ENCODE measurements at regions not wholly inside any gene's neighbourhood (a gene's known extent, or its start where the extent isn't known, plus 50 kb on each side); places are given as distances from the start of the nearest gene placed in this dataset.

DNA sequence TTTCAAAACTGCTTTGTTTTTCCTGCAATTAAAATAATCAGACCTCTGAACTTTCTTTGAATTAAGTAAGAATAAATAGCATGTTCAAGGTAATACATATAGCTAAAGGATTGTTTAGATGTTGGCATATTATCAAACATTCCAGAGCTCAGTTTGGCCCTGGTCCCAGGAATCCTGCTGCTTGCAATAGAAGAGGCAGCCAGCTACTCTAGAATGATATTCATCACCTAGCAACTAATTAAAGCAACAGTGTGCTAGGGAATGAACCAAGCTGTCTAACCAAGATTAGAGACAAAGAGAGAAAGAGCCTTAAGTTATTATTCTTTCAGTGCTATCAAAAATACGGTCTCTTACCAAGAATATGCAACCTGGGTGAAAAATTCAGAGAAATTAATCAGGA is 460.9 kb downstream of the GABRG1 start:
- no peak for TF ChIP-seq EZH2phosphoT487 (IDR thresholded peaks at IDR 0.05; ENCODE audit: borderline replicate concordance, low read length)
- TF ChIP-seq, protein P1, sequence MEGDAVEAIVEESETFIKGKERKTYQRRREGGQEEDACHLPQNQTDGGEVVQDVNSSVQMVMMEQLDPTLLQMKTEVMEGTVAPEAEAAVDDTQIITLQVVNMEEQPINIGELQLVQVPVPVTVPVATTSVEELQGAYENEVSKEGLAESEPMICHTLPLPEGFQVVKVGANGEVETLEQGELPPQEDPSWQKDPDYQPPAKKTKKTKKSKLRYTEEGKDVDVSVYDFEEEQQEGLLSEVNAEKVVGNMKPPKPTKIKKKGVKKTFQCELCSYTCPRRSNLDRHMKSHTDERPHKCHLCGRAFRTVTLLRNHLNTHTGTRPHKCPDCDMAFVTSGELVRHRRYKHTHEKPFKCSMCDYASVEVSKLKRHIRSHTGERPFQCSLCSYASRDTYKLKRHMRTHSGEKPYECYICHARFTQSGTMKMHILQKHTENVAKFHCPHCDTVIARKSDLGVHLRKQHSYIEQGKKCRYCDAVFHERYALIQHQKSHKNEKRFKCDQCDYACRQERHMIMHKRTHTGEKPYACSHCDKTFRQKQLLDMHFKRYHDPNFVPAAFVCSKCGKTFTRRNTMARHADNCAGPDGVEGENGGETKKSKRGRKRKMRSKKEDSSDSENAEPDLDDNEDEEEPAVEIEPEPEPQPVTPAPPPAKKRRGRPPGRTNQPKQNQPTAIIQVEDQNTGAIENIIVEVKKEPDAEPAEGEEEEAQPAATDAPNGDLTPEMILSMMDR (IDR thresholded peaks at IDR 0.05; ENCODE audit: low read depth, low read length, poor library complexity, severe bottlenecking), result no peak
- Histone ChIP-seq H3K9me2 (replicated peaks; ENCODE audit: control insufficient read depth, low read length) (no peaks in the 10 kb centered on the region), H3K27me3 (ENCODE audit: control insufficient read depth, low read length) (no peaks in the 10 kb centered on the region), H3K9me3 (ENCODE audit: control insufficient read depth, insufficient read depth, low read length) (no peaks in the 10 kb centered on the region), H3K4me1 (ENCODE audit: control insufficient read depth, low read length) (no peaks in the 10 kb centered on the region), H3K36me3 (ENCODE audit: control insufficient read depth, low read length) (no peaks in the 10 kb centered on the region), H4K20me1 (ENCODE audit: control insufficient read depth, insufficient read depth, low read depth, low read length) (no peaks in the 10 kb centered on the region), H3F3A (ENCODE audit: control insufficient read depth, insufficient read depth) (no peaks in the 10 kb centered on the region), H3K4me2 (ENCODE audit: low read length) (no peak overlapping the region), H3K79me2 (ENCODE audit: control insufficient read depth, low read length) (no peaks in the 10 kb centered on the region), H3K27ac (ENCODE audit: low read depth, low read length) (no peak overlapping the region), H3K4me3 (ENCODE audit: low read length) (no peak overlapping the region)

- no peak overlapping the region for H3K4me2 ChIP-seq (ENCODE audit: low read length)
- H3K4me1 ChIP-seq (ENCODE audit: control insufficient read depth, low read length), result no peaks in the 10 kb centered on the region
- no peaks in the 10 kb centered on the region for H3K36me3 ChIP-seq (ENCODE audit: control insufficient read depth, low read length)
- no peaks in the 10 kb centered on the region for H3K9me3 ChIP-seq (ENCODE audit: control insufficient read depth, insufficient read depth, low read length)
- no peak overlapping the region for H3K4me3 ChIP-seq (ENCODE audit: low read length)
- H3K27me3 ChIP-seq (ENCODE audit: control insufficient read depth, low read length), result no peaks in the 10 kb centered on the region
- H3K9me2 ChIP-seq (replicated peaks; ENCODE audit: control insufficient read depth, low read length), result no peaks in the 10 kb centered on the region
- H3F3A ChIP-seq (ENCODE audit: control insufficient read depth, insufficient read depth), result no peaks in the 10 kb centered on the region
- H3K79me2 ChIP-seq (ENCODE audit: control insufficient read depth, low read length), result no peaks in the 10 kb centered on the region
- no peaks in the 10 kb centered on the region for H4K20me1 ChIP-seq (ENCODE audit: control insufficient read depth, insufficient read depth, low read depth, low read length)
- no peak overlapping the region for H3K27ac ChIP-seq (ENCODE audit: low read depth, low read length)
- TF ChIP-seq EZH2phosphoT487 (IDR thresholded peaks at IDR 0.05; ENCODE audit: borderline replicate concordance, low read length), result no peak
- TF ChIP-seq, protein P1 (IDR thresholded peaks at IDR 0.05; ENCODE audit: low read depth, low read length, poor library complexity, severe bottlenecking), result no peak
Measured at GRCh38 chr4:45661893-45662292, 462.0 kb downstream of the GABRG1 start.

DNA sequence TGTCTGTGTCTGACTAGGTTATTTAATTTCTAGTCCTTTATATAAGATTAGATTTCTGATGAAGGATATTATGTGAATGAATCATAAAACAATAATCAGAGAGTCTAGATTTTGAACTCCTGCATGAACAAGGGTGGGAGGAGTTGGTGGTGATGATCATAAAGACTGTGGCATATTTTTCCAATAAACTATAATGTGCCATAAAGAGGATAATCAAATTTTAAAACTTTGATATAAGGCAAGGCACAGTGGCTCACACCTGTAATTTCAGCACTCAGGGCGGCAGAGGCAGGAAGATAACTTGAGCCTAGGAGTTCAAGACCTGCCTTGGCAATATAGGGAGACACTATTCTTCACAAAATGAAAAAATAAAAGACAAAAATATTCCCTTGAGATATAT is 473.3 kb downstream of the GABRG1 start:
- Histone ChIP-seq H3K27ac (ENCODE audit: low read depth, low read length) (no peak overlapping the region), H3K4me3 (ENCODE audit: low read length) (no peak overlapping the region), H3K4me1 (ENCODE audit: control insufficient read depth, low read length) (no peaks in the 10 kb centered on the region), H4K20me1 (ENCODE audit: control insufficient read depth, insufficient read depth, low read depth, low read length) (no peaks in the 10 kb centered on the region), H3F3A (ENCODE audit: control insufficient read depth, insufficient read depth) (no peaks in the 10 kb centered on the region), H3K79me2 (ENCODE audit: control insufficient read depth, low read length) (no peaks in the 10 kb centered on the region), H3K4me2 (ENCODE audit: low read length) (no peak overlapping the region), H3K27me3 (ENCODE audit: control insufficient read depth, low read length) (no peaks in the 10 kb centered on the region), H3K36me3 (ENCODE audit: control insufficient read depth, low read length) (no peaks in the 10 kb centered on the region), H3K9me2 (replicated peaks; ENCODE audit: control insufficient read depth, low read length) (no peaks in the 10 kb centered on the region), H3K9me3 (ENCODE audit: control insufficient read depth, insufficient read depth, low read length) (no peaks in the 10 kb centered on the region)
- TF ChIP-seq, protein P1 (IDR thresholded peaks at IDR 0.05; ENCODE audit: low read depth, low read length, poor library complexity, severe bottlenecking), result no peak
- TF ChIP-seq EZH2phosphoT487 (IDR thresholded peaks at IDR 0.05; ENCODE audit: borderline replicate concordance, low read length), result no peak

DNA sequence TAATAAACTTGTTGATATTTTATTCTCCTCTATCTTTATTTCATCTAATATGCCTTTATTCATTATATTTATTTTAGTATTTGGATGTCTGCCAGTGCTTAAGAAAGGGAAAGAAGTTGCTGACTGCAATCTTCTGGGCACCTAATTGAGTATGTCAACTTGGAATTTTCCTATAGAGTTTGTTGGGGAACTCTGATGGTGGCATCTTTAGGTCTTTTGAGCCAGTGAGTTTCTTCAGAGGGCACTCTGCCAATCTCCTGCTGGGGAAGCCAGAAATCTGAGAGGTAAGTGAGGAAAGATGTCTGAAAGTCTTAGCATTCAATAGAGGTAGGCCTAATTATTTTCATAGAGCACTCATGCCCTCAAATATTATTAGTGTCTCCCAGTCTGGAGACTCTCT is 475.0 kb downstream of the GABRG1 start:
- no peaks in the 10 kb centered on the region for H3K27me3 ChIP-seq (ENCODE audit: control insufficient read depth, low read length)
- no peak overlapping the region for H3K4me2 ChIP-seq (ENCODE audit: low read length)
- H3K9me3 ChIP-seq (ENCODE audit: control insufficient read depth, insufficient read depth, low read length), result no peaks in the 10 kb centered on the region
- H3K4me1 ChIP-seq (ENCODE audit: control insufficient read depth, low read length), result no peaks in the 10 kb centered on the region
- no peak overlapping the region for H3K4me3 ChIP-seq (ENCODE audit: low read length)
- no peaks in the 10 kb centered on the region for H3K9me2 ChIP-seq (replicated peaks; ENCODE audit: control insufficient read depth, low read length)
- H3K27ac ChIP-seq (ENCODE audit: low read depth, low read length), result no peak overlapping the region
- H4K20me1 ChIP-seq (ENCODE audit: control insufficient read depth, insufficient read depth, low read depth, low read length), result no peaks in the 10 kb centered on the region
- H3K36me3 ChIP-seq (ENCODE audit: control insufficient read depth, low read length), result no peaks in the 10 kb centered on the region
- no peaks in the 10 kb centered on the region for H3K79me2 ChIP-seq (ENCODE audit: control insufficient read depth, low read length)
- H3F3A ChIP-seq (ENCODE audit: control insufficient read depth, insufficient read depth), result no peaks in the 10 kb centered on the region
- no peak for TF ChIP-seq EZH2phosphoT487 (IDR thresholded peaks at IDR 0.05; ENCODE audit: borderline replicate concordance, low read length)
- TF ChIP-seq, protein P1 (IDR thresholded peaks at IDR 0.05; ENCODE audit: low read depth, low read length, poor library complexity, severe bottlenecking), result no peak

All from DOHH2 (cell line).